GM12891 (cell line): ENCODE measurements at regions not wholly inside any gene's neighbourhood (a gene's known extent, or its start where the extent isn't known, plus 50 kb on each side); places are given as distances from the start of the nearest gene placed in this dataset.
"Not testable (repeated sequence)": the region's sequence is repeated elsewhere in the genome, so short reads cannot be mapped to it uniquely, and the experiment has no call there.

Experiments
- DNase-seq: peaks from one replicate; pipeline ENCODE4 v3.0.0; 2011; ENCODE audit warnings: low spot score; ENCODE audit not compliant: insufficient read length
- FAIRE-seq: peaks from 2 replicates; lab custom pipeline; 2011; peaks lifted over from hg19 to GRCh38; lab: Jason Lieb, UNC
- PAX5 ChIP-seq: IDR thresholded peaks from 2 replicates; pipeline ENCODE4 v1.6.1; 2011; ENCODE audit warnings: low read length, moderate library complexity, mild to moderate bottlenecking; ENCODE audit not compliant: insufficient read depth, severe bottlenecking
- POLR2A ChIP-seq: IDR thresholded peaks from 2 replicates; pipeline ENCODE4 v1.6.1; 2011; ENCODE audit warnings: low read depth, low read length, control low read depth
- POLR2AphosphoS5 ChIP-seq: IDR thresholded peaks from 2 replicates; pipeline ENCODE4 v1.6.1; 2011; ENCODE audit warnings: low read depth, low read length, control low read depth
- POU2F2 ChIP-seq: IDR thresholded peaks from 2 replicates; pipeline ENCODE4 v1.6.1; 2011; ENCODE audit warnings: low read depth, mild to moderate bottlenecking, control low read depth, low read length, moderate library complexity
- SPI1 ChIP-seq: IDR thresholded peaks from 2 replicates; pipeline ENCODE4 v1.6.1; 2011; ENCODE audit warnings: low read depth, low read length, control low read depth
- TAF1 ChIP-seq: IDR thresholded peaks from 2 replicates; pipeline ENCODE4 v1.6.1; 2011; ENCODE audit warnings: low read depth, low read length, control low read depth

- DNase-seq (no peak), FAIRE-seq (no peak)
- TF ChIP-seq TAF1 = no peak
These were observed 254.8 kb upstream of the CTBP2 start for GRCh38 chr10:125415006-125415633.

- TF ChIP-seq POLR2AphosphoS5 = no peak
- TF ChIP-seq TAF1 = no peak
- no peak for TF ChIP-seq POU2F2
- TF ChIP-seq SPI1 = no peak
- TF ChIP-seq POLR2A = no peak
- no peak for TF ChIP-seq PAX5
- no peak for DNase-seq
- no peak for FAIRE-seq
These were observed 251.4 kb upstream of the CTBP2 start for GRCh38 chr10:125411724-125412123.

GRCh38 chr10:125409756-125410155 lies 249.4 kb upstream of the CTBP2 start:
- TF ChIP-seq TAF1 (no peak), SPI1 (no peak), POLR2AphosphoS5 (no peak), POU2F2 (no peak), PAX5 (no peak), POLR2A (no peak)
- DNase-seq (no peak), FAIRE-seq (no peak)

- DNase-seq (no peak), FAIRE-seq (no peak)
- TF ChIP-seq POU2F2 = no peak
These were observed 247.2 kb upstream of the CTBP2 start for GRCh38 chr10:125407557-125407956.

- TF ChIP-seq POLR2AphosphoS5 = no peak
- TF ChIP-seq POLR2A = no peak
- TF ChIP-seq PAX5 = no peak
- no peak for TF ChIP-seq SPI1
- TF ChIP-seq POU2F2 = no peak
- no peak for TF ChIP-seq TAF1
- DNase-seq (no peak), FAIRE-seq (no peak)
These were observed 246.7 kb upstream of the CTBP2 start for GRCh38 chr10:125407000-125407502.

- not testable (repeated sequence) for DNase-seq, FAIRE-seq
These were observed 244.5 kb upstream of the CTBP2 start for GRCh38 chr10:125404902-125405301.

- no peak for FAIRE-seq
- TF ChIP-seq POU2F2 (no peak), TAF1 (no peak), POLR2AphosphoS5 (no peak), PAX5 (no peak), SPI1 (no peak), POLR2A (no peak)
These were observed 241.1 kb upstream of the CTBP2 start for GRCh38 chr10:125401462-125401861.

GRCh38 chr10:125399289-125399688 lies 238.9 kb upstream of the CTBP2 start:
- DNase-seq (no peak), FAIRE-seq (no peak)
- no peak for TF ChIP-seq POLR2A
- TF ChIP-seq PAX5 = no peak
- no peak for TF ChIP-seq POLR2AphosphoS5
- no peak for TF ChIP-seq TAF1
- no peak for TF ChIP-seq POU2F2
- TF ChIP-seq SPI1 = no peak

More at GRCh38 chr10:125401462-125401861, 241.1 kb upstream of the CTBP2 start:
- DNase-seq = no peak

GRCh38 chr10:125398270-125398669 lies 237.9 kb upstream of the CTBP2 start:
- FAIRE-seq = no peak
- TF ChIP-seq PAX5 (no peak), POLR2A (no peak), POLR2AphosphoS5 (no peak), SPI1 (no peak), TAF1 (no peak), POU2F2 (no peak)
- DNase-seq = no peak

- no peak for DNase-seq
- no peak for FAIRE-seq
- TF ChIP-seq SPI1 (no peak), POLR2A (no peak), TAF1 (no peak), POLR2AphosphoS5 (no peak), POU2F2 (no peak), PAX5 (no peak)
These were observed 237.2 kb upstream of the CTBP2 start for GRCh38 chr10:125397608-125398007.

GRCh38 chr10:125396676-125397075 lies 236.3 kb upstream of the CTBP2 start:
- no peak for TF ChIP-seq POLR2A
- no peak for TF ChIP-seq POU2F2
- TF ChIP-seq PAX5 = no peak
- no peak for TF ChIP-seq TAF1
- no peak for TF ChIP-seq POLR2AphosphoS5
- no peak for TF ChIP-seq SPI1
- DNase-seq (no peak), FAIRE-seq (no peak)
